GM19467 (cell line): ENCODE measurements at regions not wholly inside any gene's neighbourhood (a gene's known extent, or its start where the extent isn't known, plus 50 kb on each side); places are given as distances from the start of the nearest gene placed in this dataset.

Source experiments
- ATAC-seq: cut with Tn5 transposase; IDR thresholded peaks from one replicate; pipeline ENCODE4 v1.9.1; 2021; ENCODE audit warnings: mild to moderate bottlenecking, moderate library complexity; ENCODE audit not compliant: unreplicated experiment

DNA sequence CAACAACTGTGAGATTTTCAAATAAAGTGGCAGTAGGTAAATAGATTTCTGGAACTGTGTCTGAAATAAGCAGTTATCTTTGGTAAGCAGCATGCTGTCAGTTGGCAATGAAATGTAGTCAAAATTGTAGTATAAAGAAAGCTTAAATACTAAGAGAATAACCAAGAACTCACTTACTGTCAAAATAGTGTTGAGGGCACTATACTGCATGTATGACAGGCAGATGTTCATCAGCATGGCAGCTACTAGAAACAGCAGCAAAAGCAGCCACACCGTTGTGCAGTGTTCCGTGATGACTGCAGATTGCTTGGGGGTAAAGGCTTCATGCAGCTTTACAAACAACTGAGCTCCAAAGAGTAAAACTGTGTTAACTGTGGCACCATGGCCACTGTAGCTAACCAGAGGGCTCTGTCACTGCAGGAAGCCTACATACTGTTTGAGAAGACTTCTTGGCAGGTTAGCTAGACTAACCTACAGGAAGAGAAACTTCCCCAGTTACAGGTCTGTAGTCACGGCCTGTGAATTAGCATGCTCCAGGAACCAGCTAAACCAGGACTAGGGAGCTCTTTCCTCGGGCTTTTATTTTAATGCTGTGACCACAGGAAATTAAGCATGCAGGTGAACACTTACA lies 459.7 kb downstream of the TBL1XR1 start:
- no peak for ATAC-seq

DNA sequence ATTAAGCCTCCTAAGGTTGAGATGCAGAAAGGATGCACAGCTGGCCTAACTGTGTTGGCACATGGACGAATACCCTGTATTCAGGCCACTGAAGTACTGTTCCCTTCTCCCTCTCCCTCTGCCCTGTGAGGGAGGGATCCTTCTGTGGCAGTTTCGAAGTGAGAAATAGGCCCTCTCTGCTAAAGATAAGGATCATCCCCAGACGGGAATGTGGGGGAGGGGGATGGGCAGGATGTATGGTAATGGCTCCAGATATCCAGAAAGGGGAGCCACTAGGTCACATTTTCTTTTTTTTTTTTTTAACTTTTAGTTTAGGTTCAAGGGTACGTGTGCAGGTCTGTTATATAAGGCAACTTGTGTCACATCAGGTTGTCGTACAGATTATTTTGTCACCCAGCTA lies 463.1 kb downstream of the TBL1XR1 start:
- ATAC-seq, result no peak

DNA sequence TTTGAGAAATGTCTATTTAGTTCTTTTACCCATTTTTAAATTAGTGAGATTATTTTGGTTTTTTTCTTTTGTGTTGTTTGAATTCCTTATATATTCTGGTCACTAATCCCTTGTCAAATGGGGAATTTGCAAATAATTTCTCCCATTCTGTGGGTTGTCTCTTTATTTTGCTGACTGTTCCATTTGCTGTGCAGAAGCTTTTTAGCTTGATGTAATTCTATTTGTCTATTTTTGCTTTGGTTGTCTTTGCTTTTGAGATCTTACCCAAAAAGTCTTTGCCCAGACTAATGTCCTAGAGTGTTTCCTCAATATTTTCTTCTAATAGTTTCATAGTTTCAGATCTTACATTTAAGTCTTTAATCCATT lies 472.9 kb downstream of the TBL1XR1 start:
- no peak for ATAC-seq

DNA sequence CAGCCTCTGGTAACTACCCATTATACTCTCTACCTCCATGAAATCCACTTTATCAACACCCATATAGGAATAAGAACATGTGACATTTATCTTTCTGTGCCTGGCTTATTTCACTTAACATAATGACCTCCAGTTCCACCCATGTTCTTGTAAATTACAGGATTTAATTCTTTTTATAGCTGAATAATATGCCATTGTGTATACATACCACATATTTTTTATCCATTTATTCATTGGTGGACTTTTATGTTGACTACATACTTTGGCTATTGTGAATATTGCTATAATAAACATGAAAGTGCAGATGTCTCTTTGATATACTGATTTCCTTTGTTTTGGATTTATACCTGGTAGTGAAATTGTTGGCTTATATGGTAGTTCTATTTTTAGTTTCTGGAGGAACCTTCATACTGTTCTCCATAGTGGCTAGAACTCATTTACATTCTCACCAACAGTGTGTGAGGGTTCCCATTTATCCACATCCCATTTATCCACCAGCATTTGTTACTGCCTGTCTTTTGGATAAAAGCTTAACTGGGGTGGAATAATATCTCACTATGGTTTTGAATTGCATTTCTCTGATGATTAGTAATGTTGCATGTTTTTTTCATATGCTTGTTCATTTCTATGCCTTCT lies 473.4 kb downstream of the TBL1XR1 start:
- ATAC-seq, result no peak

DNA sequence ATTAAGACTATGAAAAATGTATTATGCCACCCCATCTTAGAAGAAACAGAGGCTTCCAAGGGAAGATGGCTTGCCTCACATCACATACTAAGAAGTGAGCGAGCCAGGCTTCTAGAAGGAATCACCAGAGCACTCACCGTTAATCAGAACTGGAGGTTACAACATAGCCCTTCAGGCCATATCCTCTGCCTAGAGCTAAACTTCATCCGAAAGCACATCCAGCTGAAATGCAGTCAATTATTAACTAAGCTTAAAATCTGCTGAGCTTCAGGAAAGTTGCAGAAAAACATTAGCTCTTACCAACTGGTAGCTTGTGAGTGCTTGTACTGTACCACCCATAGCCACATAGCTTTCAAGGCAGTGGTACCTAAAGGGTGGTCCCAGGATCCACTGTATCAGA lies 483.2 kb downstream of the TBL1XR1 start:
- no peak for ATAC-seq

DNA sequence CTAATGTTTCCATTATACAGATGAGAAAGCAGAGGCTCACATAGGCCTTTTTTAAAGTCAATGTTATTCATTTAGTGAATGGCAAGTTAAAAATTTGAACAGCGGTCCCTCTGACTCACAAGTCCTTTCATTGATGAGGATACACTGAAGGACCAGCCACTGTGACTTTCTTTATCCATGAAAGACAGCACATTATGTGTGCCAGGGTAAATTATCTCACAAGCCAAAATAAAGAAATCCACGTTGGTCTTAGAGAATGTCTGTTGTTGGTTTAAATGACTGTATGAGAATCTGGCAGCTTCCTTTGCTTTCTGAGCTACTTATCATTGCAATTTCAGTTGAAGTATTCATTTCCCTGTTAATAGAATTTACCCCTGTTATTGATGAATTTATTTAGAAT lies 485.1 kb downstream of the TBL1XR1 start:
- ATAC-seq, result no peak

DNA sequence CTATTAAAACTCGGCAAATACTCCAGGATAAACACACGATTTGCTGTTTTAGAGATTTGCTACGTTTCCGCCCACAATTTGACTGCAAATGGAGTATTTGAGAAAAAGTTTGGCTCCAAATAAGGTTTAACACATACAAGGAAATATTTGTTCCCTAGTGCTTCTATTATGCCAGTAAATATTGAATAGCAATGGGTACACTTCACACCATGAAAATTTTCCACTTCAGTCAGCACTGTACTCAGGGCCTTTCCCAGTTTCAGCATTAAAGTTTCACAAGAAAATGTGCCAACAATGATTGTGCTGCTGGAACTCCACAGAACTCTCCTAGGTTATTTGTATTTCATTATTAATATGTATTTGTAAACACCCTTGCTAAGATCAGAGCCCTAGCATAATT lies 498.0 kb downstream of the TBL1XR1 start:
- no peak for ATAC-seq

DNA sequence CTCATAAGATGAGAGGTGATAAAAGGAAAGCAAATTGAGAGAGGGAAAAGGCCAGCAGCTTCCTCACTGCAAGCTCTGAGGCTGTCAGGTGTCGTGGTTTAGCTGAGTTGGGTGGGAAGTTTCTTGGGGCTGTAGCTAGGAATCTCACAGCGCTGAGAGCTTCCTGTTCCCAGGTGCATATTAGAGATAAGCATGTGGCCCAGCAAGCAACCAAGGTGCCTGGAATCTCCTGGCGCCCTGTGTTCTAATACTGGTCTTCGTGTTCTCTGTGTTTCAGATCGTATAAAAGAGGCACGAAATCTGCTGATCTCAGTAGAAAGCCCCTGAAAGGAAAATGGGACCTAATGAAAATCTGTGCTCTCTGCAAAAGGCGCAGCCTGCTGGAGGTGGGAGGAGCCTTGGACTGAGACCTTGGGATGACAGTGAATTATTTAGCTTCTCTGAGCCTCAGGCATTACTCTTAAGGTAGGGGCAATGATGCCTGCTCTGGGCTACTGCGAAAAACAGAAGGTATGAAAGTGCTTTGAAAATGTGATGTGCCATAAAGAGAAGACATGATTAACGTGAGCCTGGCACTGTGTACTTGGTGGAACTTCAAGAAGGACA lies 499.9 kb downstream of the TBL1XR1 start:
- ATAC-seq, result no peak

DNA sequence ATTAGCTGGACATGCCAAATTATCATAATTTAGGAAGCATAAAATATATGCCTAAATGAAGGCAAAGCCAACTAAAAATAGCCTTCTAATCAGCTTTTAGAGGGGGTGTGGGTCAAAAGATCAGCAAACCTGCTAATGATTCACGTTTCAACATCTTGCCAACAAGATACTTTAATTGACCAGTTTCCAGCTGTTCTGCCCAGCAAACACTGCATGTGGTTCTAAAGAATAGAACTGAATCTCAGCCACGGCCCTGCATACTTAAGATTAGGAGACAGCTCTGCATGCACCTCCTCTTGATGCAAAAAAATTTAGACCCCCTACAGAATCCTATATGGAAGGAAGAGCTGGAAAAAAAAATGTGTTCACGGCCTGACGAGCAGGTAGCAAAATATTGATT lies 500.5 kb downstream of the TBL1XR1 start:
- ATAC-seq, result no peak

DNA sequence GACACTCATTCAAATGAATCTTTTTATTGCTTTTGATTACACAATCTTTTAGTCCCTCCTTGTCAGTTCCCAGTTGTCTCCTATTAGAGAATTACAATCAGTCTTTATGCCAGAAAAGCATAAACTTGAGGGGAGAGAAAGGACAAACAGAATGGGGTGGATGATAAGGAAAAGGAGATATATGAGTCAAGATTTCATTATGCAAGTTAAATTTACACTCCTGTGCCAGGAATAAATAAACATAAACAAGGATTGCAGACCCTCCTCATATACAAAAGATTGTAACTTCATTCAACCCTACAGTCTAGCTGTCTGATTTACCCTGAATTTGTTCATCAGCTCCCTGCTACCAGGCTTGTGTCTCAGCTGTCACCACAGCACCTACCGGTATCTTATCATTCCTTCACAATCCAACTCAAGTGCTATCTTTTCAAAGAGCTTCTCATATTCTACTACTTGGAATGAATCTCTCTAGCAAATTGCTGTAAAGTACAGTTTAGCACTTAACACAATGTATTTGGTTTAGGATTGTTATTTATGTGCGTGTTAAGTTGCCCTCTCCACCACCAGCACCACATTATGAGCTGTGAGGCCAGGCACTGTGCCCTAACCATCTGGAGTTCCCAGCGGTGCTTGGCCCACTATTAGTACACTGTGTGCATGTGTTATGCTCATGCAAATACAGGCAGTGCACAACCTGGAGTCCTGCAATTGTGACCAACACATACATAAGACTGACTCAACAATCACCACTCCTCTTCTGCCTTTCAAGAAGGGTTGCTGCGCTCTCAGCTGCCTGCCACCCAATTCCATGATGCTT lies 504.1 kb downstream of the TBL1XR1 start:
- ATAC-seq, result no peak

DNA sequence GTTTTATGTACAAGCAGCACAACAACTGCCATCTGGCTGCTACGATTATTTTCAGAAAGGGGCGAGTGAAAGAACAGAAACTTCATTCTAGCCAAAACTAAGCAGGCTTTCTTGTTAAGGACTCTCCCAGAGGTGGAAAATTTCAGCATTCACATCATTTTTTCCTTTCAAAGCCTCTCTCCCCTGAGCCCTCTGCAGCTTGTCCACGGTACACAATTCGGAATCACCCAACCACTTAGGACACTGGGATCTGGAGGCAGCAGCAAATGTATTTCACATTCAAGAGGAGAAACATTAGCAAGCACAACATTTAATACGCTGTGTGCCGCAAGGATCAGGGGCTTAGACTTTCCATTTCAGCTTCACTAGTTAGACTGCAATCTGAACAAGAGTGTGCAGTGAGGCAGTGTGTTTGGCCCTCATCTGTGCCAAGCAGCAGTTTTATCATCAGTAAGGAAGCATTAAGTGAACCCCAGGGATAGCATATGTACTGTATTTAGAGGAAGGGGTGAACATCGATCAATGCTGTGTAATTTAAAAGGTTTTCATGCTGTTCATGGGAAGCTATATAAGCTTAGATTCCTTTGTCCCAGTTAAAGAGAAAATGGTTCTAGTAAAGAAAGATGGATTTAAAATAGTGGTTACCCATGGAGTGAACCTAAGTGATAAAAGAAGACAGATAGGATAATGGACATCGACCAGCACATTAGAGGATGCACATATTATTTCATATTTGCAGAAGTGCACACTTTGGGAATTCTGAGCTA lies 504.9 kb downstream of the TBL1XR1 start:
- ATAC-seq, result no peak

DNA sequence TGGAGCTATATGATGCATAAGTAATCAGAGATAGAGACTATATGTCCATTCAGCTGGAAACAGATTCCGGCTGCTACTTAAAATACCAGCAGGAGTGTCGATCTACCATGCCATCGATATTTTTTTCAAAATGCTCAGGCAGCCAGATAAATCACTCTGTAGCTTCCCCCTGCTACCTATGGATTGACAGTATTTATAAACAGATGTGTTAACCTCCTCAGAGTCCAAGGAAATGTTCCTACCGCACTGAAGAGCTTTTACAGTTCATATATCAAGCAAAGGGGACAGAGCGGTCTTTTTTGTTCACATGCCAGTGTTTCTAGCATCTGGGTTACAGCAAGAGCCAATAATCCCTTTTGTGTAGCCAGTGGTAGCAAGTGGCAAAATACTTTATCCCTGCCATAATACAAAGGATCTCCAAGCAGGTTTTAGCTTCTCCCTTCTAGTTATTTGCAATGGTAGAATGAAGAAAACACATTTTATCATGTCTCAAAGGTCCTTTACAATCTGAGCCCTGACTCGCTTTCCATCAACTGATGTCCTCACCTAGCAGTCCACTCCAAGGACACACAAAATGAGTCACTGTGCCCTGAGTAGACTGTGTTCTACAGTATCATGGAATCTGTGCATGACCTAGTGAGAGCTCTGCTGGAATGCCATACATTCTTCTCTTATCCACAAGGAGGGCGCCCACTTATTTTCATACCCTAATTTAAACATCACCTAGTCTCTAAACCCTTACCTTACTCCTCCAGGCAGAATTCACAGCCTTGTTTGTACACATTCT lies 507.0 kb downstream of the TBL1XR1 start:
- no peak for ATAC-seq

DNA sequence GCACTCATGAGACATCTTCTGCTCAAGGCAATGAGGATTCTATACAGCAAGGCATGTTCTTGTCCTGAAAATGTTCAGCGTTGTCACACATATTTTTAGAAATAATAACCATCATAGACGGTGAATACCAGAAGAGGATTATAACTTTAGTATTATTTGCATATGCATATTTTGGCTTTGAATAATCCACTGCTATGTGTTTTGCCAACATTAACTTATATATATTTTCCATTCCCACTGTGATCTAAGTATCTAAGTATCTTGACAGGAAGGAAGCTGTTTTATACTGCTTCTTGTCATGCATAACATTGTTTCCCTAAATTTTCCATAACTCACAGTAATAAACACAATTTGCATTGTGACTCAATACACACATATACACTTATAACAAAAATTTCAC lies 509.5 kb downstream of the TBL1XR1 start:
- no peak for ATAC-seq

DNA sequence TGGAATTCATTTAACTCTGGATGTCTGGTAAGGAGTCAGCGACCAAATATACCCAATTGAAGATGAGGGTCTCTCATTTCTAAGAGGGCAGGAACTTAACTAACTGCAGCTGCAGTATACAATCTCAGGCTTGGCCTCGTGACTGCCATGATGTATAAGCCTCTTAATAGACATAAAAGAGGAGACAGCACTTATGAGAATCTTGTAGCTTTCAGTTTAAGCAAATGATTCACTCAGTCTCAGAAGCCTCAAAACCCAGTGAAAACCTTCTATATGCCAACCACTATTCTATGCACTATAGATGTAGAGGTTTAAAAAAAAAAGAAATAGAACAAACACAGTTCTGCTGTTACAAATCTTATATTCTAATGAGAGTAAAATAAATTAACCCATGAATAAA lies 513.9 kb downstream of the TBL1XR1 start:
- no peak for ATAC-seq

DNA sequence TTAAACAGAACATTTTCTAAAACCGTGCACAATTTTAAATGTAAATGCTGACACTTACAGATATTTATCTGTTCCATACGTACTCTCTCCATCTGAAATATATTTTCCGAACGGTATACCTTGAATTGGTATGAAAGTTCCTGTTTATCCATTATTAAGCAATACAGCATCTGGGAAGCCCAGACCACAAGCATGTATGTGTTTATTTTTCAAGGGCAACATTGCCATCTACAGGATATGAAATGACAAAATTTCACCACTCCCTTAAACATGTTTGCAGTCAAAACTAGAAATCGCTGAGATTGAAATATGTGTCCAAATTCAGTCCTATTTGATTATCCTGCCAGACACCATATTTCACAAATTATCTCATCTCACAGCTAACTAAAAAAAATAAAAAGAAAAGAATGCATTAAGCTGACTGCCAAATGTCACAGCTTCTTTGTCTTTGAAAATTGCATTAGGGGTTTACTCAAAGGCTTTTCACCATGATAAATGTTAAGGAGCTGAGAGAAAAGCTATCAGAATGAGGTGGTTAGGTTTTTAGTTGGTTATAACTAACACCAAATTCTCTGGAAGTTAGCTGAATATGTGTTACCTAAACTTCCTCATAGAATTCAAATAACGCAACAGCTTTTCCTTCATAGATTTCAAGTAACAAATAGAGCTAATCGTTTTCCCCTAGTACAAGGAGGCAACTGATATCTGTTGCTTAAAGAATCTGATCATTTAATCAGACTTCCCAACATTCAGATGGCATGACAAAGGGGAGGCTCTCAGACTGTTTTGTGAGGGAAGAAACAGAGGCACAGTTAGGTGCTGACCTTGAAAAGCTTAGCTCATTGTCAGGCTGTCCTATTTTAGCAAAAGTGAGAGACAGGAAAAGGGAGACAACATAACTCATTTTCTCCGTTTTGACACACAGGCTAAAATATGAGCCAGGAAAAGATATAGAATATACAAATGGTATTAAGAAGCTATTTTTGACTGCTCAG lies 533.1 kb downstream of the TBL1XR1 start:
- ATAC-seq, result no peak

DNA sequence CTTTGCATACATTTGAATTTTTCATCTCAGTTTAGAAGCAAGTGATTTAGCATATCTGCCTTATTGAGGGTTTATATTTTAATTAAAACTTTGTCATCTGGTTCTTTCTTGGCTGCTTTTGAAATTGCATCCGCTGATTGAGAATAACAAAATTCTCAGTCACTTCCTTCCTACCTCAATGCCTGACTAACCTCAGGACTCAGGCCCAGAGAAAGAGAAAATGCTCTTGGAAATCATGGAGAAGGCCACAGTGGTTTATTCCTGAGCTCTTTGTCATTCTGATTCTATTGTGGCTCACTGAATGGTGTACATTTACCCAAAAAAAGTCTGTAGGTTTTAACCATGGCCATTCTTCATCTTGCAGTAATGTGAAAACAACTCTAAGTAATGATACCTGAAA lies 533.9 kb downstream of the TBL1XR1 start:
- ATAC-seq, result no peak

DNA sequence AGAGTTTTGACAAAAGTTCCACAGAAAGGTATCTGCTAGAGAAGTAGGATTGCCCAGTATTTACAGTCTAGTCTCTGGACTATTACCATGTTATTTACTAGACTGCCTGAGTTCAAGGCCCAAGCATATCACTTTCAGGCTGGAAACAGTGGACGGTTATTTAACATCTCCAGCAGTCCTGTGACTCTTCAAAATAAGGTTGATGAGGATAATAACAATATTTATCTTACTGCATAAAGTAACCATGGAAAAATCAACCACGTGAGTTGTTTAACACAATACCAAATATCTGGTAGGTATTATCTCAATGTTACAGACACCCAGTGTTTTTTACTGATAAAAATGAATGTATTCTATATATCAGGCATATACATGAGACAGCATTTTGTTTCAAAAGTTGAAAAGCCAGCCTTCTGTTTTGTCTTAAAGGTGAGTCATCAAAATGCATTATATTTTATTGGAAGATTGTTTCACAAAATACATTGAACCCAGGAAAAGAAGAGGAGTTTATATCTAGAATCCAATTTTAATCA lies 535.8 kb downstream of the TBL1XR1 start:
- ATAC-seq, result no peak

DNA sequence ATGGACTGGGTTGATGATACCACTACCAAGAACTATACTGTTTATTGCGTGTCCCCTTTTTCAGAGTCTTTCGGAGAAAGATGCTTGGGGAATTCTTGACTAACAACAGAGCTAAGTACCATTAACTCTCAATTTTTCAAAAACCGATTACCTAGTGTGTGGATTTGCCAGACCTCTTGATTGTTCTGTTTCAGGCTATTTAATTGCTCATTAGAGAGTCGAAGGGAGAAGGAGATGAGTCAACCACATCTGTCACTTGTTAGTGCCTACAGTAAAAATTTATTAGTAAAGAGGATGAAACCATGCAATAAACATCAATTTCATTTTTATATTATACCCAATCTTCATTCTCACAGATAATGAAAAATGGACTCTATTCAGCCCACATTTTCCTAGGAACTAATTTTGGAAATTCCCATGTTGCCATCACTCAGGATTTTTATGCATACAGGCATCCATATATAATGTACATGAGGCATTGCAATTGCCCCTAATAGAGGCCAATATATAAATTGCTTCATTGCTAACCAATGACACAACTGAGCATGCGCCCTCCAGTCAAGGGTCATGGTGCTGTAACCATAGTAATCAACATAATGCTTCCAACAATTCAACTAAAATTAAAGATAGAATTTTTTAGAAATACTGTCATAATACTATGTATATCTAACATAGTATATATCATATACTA lies 541.7 kb downstream of the TBL1XR1 start:
- ATAC-seq, result no peak
